GM21360 (cell line): ENCODE measurements at regions not wholly inside any gene's neighbourhood (a gene's known extent, or its start where the extent isn't known, plus 50 kb on each side); places are given as distances from the start of the nearest gene placed in this dataset.

ENCODE experiments used
- ATAC-seq: cut with Tn5 transposase; IDR thresholded peaks from one replicate; pipeline ENCODE4 v1.9.1; 2021; ENCODE audit warnings: mild to moderate bottlenecking, moderate library complexity; ENCODE audit not compliant: unreplicated experiment

GRCh38 chr4:31341601-31342359 lies 621.6 kb downstream of the PCDH7 start:
- no peak for ATAC-seq

- ATAC-seq: no peak
Measured at GRCh38 chr4:31343061-31343460, 622.9 kb downstream of the PCDH7 start.

GRCh38 chr4:31349907-31350306 lies 629.7 kb downstream of the PCDH7 start:
- ATAC-seq: no peak

GRCh38 chr4:31351695-31352094 lies 631.5 kb downstream of the PCDH7 start:
- ATAC-seq: no peak

GRCh38 chr4:31356839-31357238 lies 636.7 kb downstream of the PCDH7 start:
- ATAC-seq: no peak

- ATAC-seq: no peak
Measured at GRCh38 chr4:31360786-31361185, 640.6 kb downstream of the PCDH7 start.

- ATAC-seq: no peak
Measured at GRCh38 chr4:31362756-31363155, 642.6 kb downstream of the PCDH7 start.

- no peak for ATAC-seq
Measured at GRCh38 chr4:31365006-31365690, 645.0 kb downstream of the PCDH7 start.

- no peak for ATAC-seq
Measured at GRCh38 chr4:31366041-31366440, 645.9 kb downstream of the PCDH7 start.

GRCh38 chr4:31370866-31371465 lies 650.8 kb downstream of the PCDH7 start:
- peak; percentile 97 for ATAC-seq

GRCh38 chr4:31374256-31374960 lies 654.2 kb downstream of the PCDH7 start:
- ATAC-seq: no peak

- no peak for ATAC-seq
Measured at GRCh38 chr4:31375936-31376335, 655.8 kb downstream of the PCDH7 start.

GRCh38 chr4:31379364-31379763 lies 659.2 kb downstream of the PCDH7 start:
- ATAC-seq: no peak

GRCh38 chr4:31383767-31384166 lies 663.6 kb downstream of the PCDH7 start:
- no peak for ATAC-seq

GRCh38 chr4:31390849-31391248 lies 670.7 kb downstream of the PCDH7 start:
- no peak for ATAC-seq

GRCh38 chr4:31391976-31392375 lies 671.8 kb downstream of the PCDH7 start:
- no peak for ATAC-seq

GRCh38 chr4:31392923-31393322 lies 672.8 kb downstream of the PCDH7 start:
- no peak for ATAC-seq

GRCh38 chr4:31408121-31408520 lies 688.0 kb downstream of the PCDH7 start:
- ATAC-seq: no peak

- ATAC-seq: no peak
Measured at GRCh38 chr4:31411565-31411964, 691.4 kb downstream of the PCDH7 start.

GRCh38 chr4:31415629-31416028 lies 695.5 kb downstream of the PCDH7 start:
- no peak for ATAC-seq

GRCh38 chr4:31416498-31416897 lies 696.3 kb downstream of the PCDH7 start:
- no peak for ATAC-seq
